A673 (cell line): ENCODE measurements at regions not wholly inside any gene's neighbourhood (a gene's known extent, or its start where the extent isn't known, plus 50 kb on each side); places are given as distances from the start of the nearest gene placed in this dataset.

Source experiments
- CTCF ChIP-seq: fragments of 300-800, 200-600 bp; sonication (generic); conservative IDR thresholded peaks from 2 replicates; pipeline ENCODE4 v1.5.1; 2017; ENCODE audit warnings: low read depth, mild to moderate bottlenecking, antibody characterized with exemption, low read length, moderate library complexity, mixed read lengths
- EZH2 ChIP-seq: fragments of 200-600 bp; sonication (generic); IDR thresholded peaks from 2 replicates; pipeline ENCODE4 v1.6.1; 2017; ENCODE audit warnings: borderline replicate concordance, low read depth, mild to moderate bottlenecking, mixed read lengths, antibody characterized with exemption, low read length; ENCODE audit not compliant: poor library complexity, severe bottlenecking

GRCh38 chrX:148288451-148288850 lies 212.0 kb upstream of the AFF2 start:
- no peak for TF ChIP-seq CTCF
- no peak for TF ChIP-seq EZH2
